Calu3 (cell line): ENCODE measurements at regions not wholly inside any gene's neighbourhood (a gene's known extent, or its start where the extent isn't known, plus 50 kb on each side); places are given as distances from the start of the nearest gene placed in this dataset.
A peak's percentile ranks its signal among the peaks of the same experiment; 100 is the strongest.

Experiments
- BruUV-seq: library from RNA; stranded (reverse); fragments of 400-500 nt; replicated peaks from 2 replicates; lab custom pipeline; 2021; lab: Mats Ljungman, UMichigan
- CTCF ChIA-PET: fragments of 300-600 bp; sonication (Branson Sonifier 250); formaldehyde crosslinking; loops from one replicate; lab custom pipeline; 2022; ENCODE audit warnings: antibody characterized with exemption; lab: Charles Lee
- DNase-seq: peaks from one replicate; pipeline ENCODE4 v3.0.0; 2022
- H3K27ac Mint-ChIP-seq: one replicate; pipeline ENCODE4 v1.8.0; 2022; ENCODE audit warnings: mixed read lengths; ENCODE audit not compliant: unreplicated experiment
- H3K27me3 Mint-ChIP-seq: one replicate; pipeline ENCODE4 v1.8.0; 2022; ENCODE audit warnings: mixed read lengths; ENCODE audit not compliant: unreplicated experiment
- H3K36me3 Mint-ChIP-seq: one replicate; pipeline ENCODE4 v1.8.0; 2022; ENCODE audit warnings: mild to moderate bottlenecking, moderate library complexity, mixed read lengths; ENCODE audit not compliant: insufficient read depth, unreplicated experiment
- H3K4me1 Mint-ChIP-seq: one replicate; pipeline ENCODE4 v1.8.0; 2022; ENCODE audit warnings: mild to moderate bottlenecking, low read depth, mixed read lengths; ENCODE audit not compliant: unreplicated experiment
- H3K4me3 Mint-ChIP-seq: one replicate; pipeline ENCODE4 v1.8.0; 2022; ENCODE audit warnings: mild to moderate bottlenecking, low read depth, moderate library complexity, mixed read lengths; ENCODE audit not compliant: unreplicated experiment
- H3K9me3 Mint-ChIP-seq: one replicate; pipeline ENCODE4 v1.8.0; 2022; ENCODE audit warnings: low read depth, mixed read lengths; ENCODE audit not compliant: unreplicated experiment
- CTCF ChIP-seq: fragments of 200-600 bp; IDR thresholded peaks from one replicate; pipeline ENCODE4 v1.8.0; 2022; ENCODE audit warnings: antibody characterized with exemption; ENCODE audit not compliant: unreplicated experiment
- intact Hi-C: fragments of 100-400 bp; cut with micrococcal nuclease; formaldehyde crosslinking; loops from one replicate; pipeline ENCODE4 v1.10.0; 2022; ENCODE audit not compliant: unreplicated experiment

GRCh38 chr3:159802864-159803263 lies 185.8 kb upstream of the IL12A start:
- Mint-ChIP-seq H3K27me3 (no peaks in the 10 kb centered on the region), H3K9me3 (no peaks in the 10 kb centered on the region), H3K36me3 (no peaks in the 10 kb centered on the region), H3K27ac (no peak overlapping the region), H3K4me1 (peaks cover 54% of the 10 kb centered on the region), H3K4me3 (no peak overlapping the region)
- intact Hi-C loops, result loop anchor here (10.0 kb wide), 2 partner anchors 348 to 958 kb away; no protein-coding TSS in a partner anchor
- CTCF ChIA-PET, result interaction anchor here (0.7 to 1.3 kb wide), 2 partner anchors 21 to 541 kb away, joined by 3 to 4 read pairs; no protein-coding TSS in a partner anchor
- no TSS peak for BruUV-seq
- no peak for DNase-seq
- TF ChIP-seq CTCF, result no peak

- Mint-ChIP-seq H3K9me3 (no peaks in the 10 kb centered on the region), H3K4me1 (peaks cover 51% of the 10 kb centered on the region), H3K4me3 (no peak overlapping the region), H3K27me3 (no peaks in the 10 kb centered on the region), H3K27ac (no peak overlapping the region), H3K36me3 (no peaks in the 10 kb centered on the region)
- DNase-seq, result no peak
- no TSS peak for BruUV-seq
- TF ChIP-seq CTCF, result no peak
- intact Hi-C loops, result loop anchor here (10.0 kb wide), 2 partner anchors 349 to 959 kb away; no protein-coding TSS in a partner anchor
- CTCF ChIA-PET, result interaction anchor here (0.6 to 3.0 kb wide), 3 partner anchors 16 to 538 kb away, joined by 3 to 22 read pairs (median 3); no protein-coding TSS in a partner anchor
Measured at GRCh38 chr3:159803459-159803858, 185.2 kb upstream of the IL12A start.

GRCh38 chr3:159804726-159805410 lies 183.8 kb upstream of the IL12A start:
- intact Hi-C loops, result loop anchor here (1.0 to 10.0 kb wide), 7 partner anchors 23 to 960 kb away; no protein-coding TSS in a partner anchor
- peak; percentile 97 for TF ChIP-seq CTCF
- Mint-ChIP-seq H3K27me3 (no peaks in the 10 kb centered on the region), H3K36me3 (no peaks in the 10 kb centered on the region), H3K9me3 (no peaks in the 10 kb centered on the region), H3K4me3 (no peak overlapping the region), H3K27ac (no peak overlapping the region), H3K4me1 (peaks cover 37% of the 10 kb centered on the region)
- peak; percentile 84 for DNase-seq
- CTCF ChIA-PET, result interaction anchor here (0.6 to 3.0 kb wide), 17 partner anchors 8 to 959 kb away, joined by 3 to 42 read pairs (median 5); no protein-coding TSS in a partner anchor
- BruUV-seq, result no TSS peak

GRCh38 chr3:159805411-159805772 lies 183.2 kb upstream of the IL12A start:
- no peak overlapping the region for H3K4me3 Mint-ChIP-seq
- no peak overlapping the region for H3K27ac Mint-ChIP-seq
- H3K9me3 Mint-ChIP-seq, result no peaks in the 10 kb centered on the region
- H3K36me3 Mint-ChIP-seq, result no peaks in the 10 kb centered on the region
- TF ChIP-seq CTCF, result no peak
- DNase-seq, result no peak
- BruUV-seq, result no TSS peak
- CTCF ChIA-PET, result interaction anchor here (0.7 to 3.0 kb wide), 16 partner anchors 8 to 960 kb away, joined by 3 to 42 read pairs (median 6); no protein-coding TSS in a partner anchor
- intact Hi-C loops, result loop anchor here (1.0 to 10.0 kb wide), 7 partner anchors 23 to 961 kb away; no protein-coding TSS in a partner anchor
- peaks cover 32% of the 10 kb centered on the region for H3K4me1 Mint-ChIP-seq
- H3K27me3 Mint-ChIP-seq, result no peaks in the 10 kb centered on the region
